ENCODE measurements at regions not wholly inside any gene's neighbourhood (a gene's known extent, or its start where the extent isn't known, plus 50 kb on each side); places are given as distances from the start of the nearest gene placed in this dataset.

DNA sequence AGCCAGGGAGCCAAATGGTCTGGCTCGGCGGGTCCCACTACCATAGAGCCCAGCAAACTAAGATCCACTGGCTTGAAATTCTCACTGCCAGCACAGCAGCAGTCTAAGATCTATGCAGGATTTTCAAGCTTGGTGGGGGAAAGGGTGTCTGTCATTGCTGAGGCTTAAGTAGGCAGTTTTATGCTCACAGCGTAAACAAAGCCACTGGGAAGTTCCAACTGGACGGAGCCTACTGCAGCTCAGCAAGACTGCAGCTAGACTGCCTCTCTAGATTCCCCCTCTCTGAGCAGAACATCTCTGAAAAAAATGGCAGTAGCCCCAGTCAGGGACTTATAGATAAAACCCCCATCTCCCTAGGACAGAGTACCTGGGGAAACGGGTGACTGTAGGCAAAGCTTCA is 277.6 kb upstream of the PHF14 start:
- intact Hi-C loops (cut with micrococcal nuclease) = no loop called here
- H3K9me3 Mint-ChIP-seq = peaks cover 3% of the 10 kb centered on the region
- H3K27me3 Mint-ChIP-seq = no peaks in the 10 kb centered on the region
- no peak overlapping the region for H3K27ac Mint-ChIP-seq
- no peaks in the 10 kb centered on the region for H3K36me3 Mint-ChIP-seq (ENCODE audit: low read depth)
- no peaks in the 10 kb centered on the region for H3K4me1 Mint-ChIP-seq
- no peak for DNase-seq
- H3K4me3 Mint-ChIP-seq = no peak overlapping the region

DNA sequence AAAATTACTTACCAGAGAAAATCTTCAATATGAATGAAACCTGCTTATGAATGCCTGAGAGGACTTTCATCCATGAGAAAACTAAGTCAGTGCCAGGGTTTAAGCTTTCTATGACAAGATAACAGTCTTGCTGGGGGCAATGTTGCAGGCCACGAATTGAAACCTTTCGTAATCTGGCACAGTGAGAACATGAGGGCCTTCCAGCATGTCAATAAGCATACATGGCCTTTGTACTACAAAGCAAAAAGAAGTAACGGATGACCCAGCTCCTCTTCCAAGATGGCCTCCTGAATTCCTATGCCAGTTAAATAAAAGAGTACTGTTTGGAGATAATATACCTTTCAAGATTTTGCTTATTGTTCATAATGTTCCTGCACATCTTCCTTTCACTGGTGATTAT is 270.6 kb upstream of the PHF14 start:
- Mint-ChIP-seq H3K9me3 (no peaks in the 10 kb centered on the region), H3K36me3 (ENCODE audit: low read depth) (no peaks in the 10 kb centered on the region), H3K4me3 (no peak overlapping the region), H3K27ac (no peak overlapping the region), H3K4me1 (no peaks in the 10 kb centered on the region), H3K27me3 (no peaks in the 10 kb centered on the region)
- no peak for DNase-seq
- intact Hi-C loops (cut with micrococcal nuclease) = no loop called here

DNA sequence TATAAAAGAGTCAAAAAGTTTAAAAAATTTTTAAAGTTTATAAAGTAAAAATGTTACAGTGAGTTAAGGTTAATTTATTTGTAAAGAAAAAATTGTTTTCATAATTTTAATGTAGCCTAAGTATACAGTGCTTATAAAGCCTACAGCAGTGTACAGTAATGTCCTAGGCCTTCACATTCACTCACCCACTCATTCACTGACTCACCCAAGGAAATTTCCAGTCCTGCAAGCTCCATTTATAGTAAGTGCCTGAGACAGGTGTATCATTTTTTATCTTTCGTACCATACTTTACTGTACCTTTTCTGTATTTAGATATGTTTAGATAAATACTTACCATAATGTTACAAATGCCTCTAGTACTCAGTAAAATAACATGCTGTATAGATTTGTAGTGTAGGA is 269.7 kb upstream of the PHF14 start:
- H3K27ac Mint-ChIP-seq = no peak overlapping the region
- H3K4me3 Mint-ChIP-seq = no peak overlapping the region
- H3K36me3 Mint-ChIP-seq (ENCODE audit: low read depth) = no peaks in the 10 kb centered on the region
- no peaks in the 10 kb centered on the region for H3K4me1 Mint-ChIP-seq
- intact Hi-C loops (cut with micrococcal nuclease) = no loop called here
- no peak for DNase-seq
- H3K27me3 Mint-ChIP-seq = no peaks in the 10 kb centered on the region
- H3K9me3 Mint-ChIP-seq = no peaks in the 10 kb centered on the region

DNA sequence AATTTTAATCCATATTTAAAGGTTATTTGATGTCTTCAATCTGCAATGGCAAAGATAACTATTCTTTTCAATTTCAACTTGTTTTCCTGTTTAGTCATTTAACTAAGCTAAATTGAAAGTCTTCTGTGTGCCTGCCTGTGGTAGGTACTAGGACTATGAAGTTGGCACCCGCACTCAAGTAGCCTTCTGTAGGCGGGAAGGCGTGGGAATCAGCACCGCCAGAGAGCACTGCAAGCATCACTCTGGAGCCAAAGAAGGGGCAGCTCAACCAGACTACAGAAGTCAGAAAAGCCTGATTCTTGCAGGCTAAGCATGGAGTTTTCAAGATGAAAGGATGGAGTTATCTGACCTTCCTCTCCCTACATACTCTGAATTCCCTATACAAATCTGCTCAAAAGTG is 269.0 kb upstream of the PHF14 start:
- Mint-ChIP-seq H3K4me1 (no peaks in the 10 kb centered on the region), H3K27ac (no peak overlapping the region), H3K9me3 (no peaks in the 10 kb centered on the region), H3K27me3 (no peaks in the 10 kb centered on the region), H3K4me3 (no peak overlapping the region), H3K36me3 (ENCODE audit: low read depth) (no peaks in the 10 kb centered on the region)
- no peak for DNase-seq
- intact Hi-C loops (cut with micrococcal nuclease) = no loop called here

DNA sequence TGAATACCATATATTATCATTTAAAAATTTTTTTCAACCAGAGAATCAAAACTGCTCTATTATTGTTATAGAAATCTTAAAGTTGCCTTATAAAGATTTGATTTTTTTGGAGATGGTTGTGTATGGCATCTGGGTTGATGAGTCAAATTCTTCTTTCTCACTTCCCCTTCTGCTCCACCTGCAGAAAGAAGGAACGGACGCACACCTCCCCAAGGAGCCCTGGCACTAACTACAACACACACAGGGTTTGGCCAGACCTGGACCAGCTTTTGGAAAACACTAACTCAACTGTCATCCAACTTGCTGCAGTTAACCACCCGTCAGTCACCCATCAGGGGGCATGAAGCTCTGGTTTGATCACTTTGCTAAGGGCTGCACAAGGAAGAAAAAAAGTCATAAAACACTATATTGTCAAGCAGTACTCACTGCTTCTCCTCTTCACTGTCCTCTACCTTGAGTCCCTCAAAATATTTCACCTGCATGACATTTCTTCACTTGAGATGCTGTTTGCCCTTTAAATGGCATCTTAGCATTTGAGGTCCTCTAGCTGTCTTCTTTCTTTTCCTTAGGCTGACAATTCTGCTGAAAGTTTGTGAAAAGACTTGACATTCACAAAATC is 266.7 kb upstream of the PHF14 start:
- Mint-ChIP-seq H3K27ac (no peak overlapping the region), H3K9me3 (no peaks in the 10 kb centered on the region)

DNA sequence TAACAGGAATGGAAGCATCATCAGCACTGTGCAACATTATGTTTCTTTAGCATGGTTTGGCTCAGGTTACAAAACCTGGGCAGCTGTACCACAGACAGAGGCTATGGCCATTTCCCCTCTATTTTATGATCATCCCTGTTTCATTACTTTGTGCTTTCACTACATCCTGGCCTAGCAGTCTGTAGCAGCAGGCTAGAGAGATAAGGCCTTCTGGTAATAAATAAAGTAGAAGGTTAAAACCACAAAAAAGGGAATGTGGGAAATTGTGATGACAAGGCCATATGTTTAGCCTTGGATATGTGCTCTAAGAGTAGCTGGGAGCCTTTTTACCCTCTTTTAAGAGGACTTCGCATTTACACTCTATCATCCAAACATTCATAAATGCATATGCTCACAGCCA is 266.2 kb upstream of the PHF14 start:
- no peak overlapping the region for H3K27ac Mint-ChIP-seq
- no peak overlapping the region for H3K4me3 Mint-ChIP-seq
- DNase-seq = no peak
- H3K36me3 Mint-ChIP-seq (ENCODE audit: low read depth) = no peaks in the 10 kb centered on the region
- intact Hi-C loops (cut with micrococcal nuclease) = no loop called here
- H3K27me3 Mint-ChIP-seq = no peaks in the 10 kb centered on the region
- no peaks in the 10 kb centered on the region for H3K9me3 Mint-ChIP-seq
- no peaks in the 10 kb centered on the region for H3K4me1 Mint-ChIP-seq

More for the DNA sequence above, 266.7 kb upstream of the PHF14 start:
- no peak overlapping the region for H3K4me3 Mint-ChIP-seq
- no peaks in the 10 kb centered on the region for H3K4me1 Mint-ChIP-seq
- intact Hi-C loops (cut with micrococcal nuclease) = no loop called here
- H3K36me3 Mint-ChIP-seq (ENCODE audit: low read depth) = no peaks in the 10 kb centered on the region
- no peaks in the 10 kb centered on the region for H3K27me3 Mint-ChIP-seq
- DNase-seq = no peak

DNA sequence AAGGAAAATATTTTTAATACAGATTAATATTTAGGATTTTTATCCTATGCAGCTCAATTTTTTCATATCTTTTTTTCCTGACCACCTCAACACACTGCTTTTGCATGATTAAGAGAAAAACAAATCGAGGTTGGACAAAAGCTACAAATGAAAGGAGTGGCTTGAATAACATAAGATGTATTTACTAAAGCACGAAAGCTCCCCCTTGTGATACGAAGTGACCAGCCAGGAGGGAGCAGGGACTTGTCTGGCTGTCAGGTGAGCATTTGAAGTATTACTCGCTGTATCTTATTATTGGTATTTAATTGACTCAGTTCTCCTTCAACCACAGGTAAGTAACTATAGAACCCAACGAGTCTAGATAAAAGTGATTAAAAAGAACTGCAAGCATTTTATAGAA is 265.2 kb upstream of the PHF14 start:
- no peaks in the 10 kb centered on the region for H3K9me3 Mint-ChIP-seq
- no peak overlapping the region for H3K27ac Mint-ChIP-seq
- no peak for DNase-seq
- no peaks in the 10 kb centered on the region for H3K36me3 Mint-ChIP-seq (ENCODE audit: low read depth)
- no peaks in the 10 kb centered on the region for H3K27me3 Mint-ChIP-seq
- no peak overlapping the region for H3K4me3 Mint-ChIP-seq
- no peaks in the 10 kb centered on the region for H3K4me1 Mint-ChIP-seq
- intact Hi-C loops (cut with micrococcal nuclease) = no loop called here

DNA sequence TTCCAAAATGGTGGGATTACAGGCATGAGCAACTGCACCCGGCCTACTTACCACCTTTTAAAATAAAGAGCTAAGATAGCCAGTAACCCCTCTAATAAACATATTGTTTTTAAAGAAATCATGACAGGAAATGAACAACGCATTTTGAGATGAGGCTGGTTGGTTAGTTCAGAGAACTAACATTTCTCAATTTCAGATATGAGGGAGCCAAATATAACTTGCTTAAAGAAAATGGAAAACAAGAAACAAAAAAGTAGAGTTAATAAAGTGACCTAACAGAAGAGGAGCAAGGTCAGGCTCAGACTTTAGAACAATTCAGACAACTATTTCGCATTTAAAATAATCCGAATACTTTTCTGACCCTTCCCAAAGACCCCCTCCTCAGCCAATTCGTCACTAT is 254.9 kb upstream of the PHF14 start:
- DNase-seq = no peak
- Mint-ChIP-seq H3K4me3 (no peak overlapping the region), H3K4me1 (no peaks in the 10 kb centered on the region), H3K9me3 (no peaks in the 10 kb centered on the region), H3K27me3 (no peaks in the 10 kb centered on the region), H3K27ac (no peak overlapping the region), H3K36me3 (ENCODE audit: low read depth) (no peaks in the 10 kb centered on the region)
- intact Hi-C loops (cut with micrococcal nuclease) = no loop called here

DNA sequence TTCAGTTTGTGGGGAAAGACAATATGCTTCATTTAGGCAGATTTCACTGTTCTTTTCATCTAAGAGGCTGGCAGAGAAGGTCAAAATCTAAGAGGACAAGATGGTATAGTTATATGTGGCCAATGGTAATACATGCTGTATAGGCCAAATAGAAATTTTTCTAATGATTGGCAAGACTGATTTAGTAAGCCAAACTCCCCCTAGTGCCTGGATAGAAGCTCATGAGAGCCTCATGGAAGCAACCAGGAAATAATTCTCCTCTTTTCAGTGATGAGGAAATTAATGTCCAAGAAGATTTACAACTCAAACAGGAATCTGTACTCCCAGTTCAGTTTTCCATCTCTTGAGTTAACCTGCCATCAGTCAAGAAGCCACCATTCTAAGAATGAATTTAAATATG is 253.6 kb upstream of the PHF14 start:
- Mint-ChIP-seq H3K9me3 (no peaks in the 10 kb centered on the region), H3K4me3 (no peak overlapping the region), H3K27ac (no peak overlapping the region), H3K36me3 (ENCODE audit: low read depth) (no peaks in the 10 kb centered on the region), H3K4me1 (no peaks in the 10 kb centered on the region), H3K27me3 (no peaks in the 10 kb centered on the region)
- no peak for DNase-seq
- intact Hi-C loops (cut with micrococcal nuclease) = no loop called here

DNA sequence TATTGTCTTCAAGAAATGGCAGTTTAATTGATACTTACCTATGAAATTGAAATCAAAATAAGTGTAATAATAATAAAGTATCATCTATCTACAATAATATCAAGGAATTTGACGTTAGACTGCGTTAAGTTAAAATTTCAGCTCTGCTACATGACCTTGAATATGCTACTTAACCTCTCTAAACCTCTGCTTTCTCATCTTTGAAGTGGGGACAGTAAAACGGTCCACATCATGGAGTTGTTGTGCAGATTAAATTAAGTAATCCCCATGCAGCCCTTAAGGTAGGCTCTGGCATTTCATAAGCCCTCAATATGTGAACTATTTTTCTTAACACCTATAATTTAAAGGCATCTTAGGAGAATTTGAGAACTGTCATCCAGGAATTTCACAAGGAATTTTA is 252.4 kb upstream of the PHF14 start:
- Mint-ChIP-seq H3K9me3 (no peaks in the 10 kb centered on the region), H3K4me3 (no peak overlapping the region), H3K27ac (no peak overlapping the region), H3K36me3 (ENCODE audit: low read depth) (no peaks in the 10 kb centered on the region), H3K4me1 (no peaks in the 10 kb centered on the region), H3K27me3 (no peaks in the 10 kb centered on the region)
- intact Hi-C loops (cut with micrococcal nuclease) = no loop called here
- DNase-seq = no peak

DNA sequence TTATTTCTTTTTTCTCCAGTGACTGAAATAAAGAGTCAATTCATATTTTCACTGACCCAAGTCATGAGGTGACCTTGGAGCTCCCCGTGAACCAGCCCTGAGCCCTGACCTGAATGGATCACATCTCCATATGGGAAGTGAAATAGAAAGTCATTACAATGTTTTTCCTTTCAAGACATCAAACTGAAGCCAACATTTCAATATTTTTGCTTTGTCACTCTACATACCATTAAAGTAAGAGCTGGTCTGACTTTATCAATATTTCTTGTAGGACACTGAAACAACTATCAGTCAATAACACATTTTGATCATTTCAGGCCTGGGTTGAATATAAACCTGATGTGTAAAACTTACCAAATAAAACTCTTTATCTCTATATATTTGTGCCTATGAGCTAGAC is 249.8 kb upstream of the PHF14 start:
- Mint-ChIP-seq H3K4me1 (no peaks in the 10 kb centered on the region), H3K4me3 (no peak overlapping the region), H3K9me3 (no peaks in the 10 kb centered on the region), H3K27ac (no peak overlapping the region), H3K27me3 (no peaks in the 10 kb centered on the region), H3K36me3 (ENCODE audit: low read depth) (no peaks in the 10 kb centered on the region)
- no peak for DNase-seq
- intact Hi-C loops (cut with micrococcal nuclease) = no loop called here

DNA sequence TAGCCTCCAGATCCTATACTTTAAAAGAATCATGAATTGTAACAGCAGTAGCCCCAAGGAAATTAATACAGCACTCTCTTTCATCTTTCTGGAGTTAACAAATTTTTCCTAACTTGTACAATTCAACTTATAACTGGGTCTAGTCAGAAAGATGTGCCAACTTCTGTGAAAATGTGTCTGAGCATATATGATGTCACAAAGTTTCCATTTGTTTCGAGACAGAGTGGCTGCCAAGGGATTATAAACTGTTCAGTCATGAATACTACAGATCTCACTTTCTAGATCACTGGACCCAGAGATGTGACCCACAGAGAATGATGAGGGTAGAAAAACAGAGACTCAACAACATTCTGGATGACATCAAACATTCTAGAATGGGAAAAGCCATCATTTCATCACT is 249.2 kb upstream of the PHF14 start:
- Mint-ChIP-seq H3K27me3 (no peaks in the 10 kb centered on the region), H3K4me3 (no peak overlapping the region)
- intact Hi-C loops (cut with micrococcal nuclease) = no loop called here

DNA sequence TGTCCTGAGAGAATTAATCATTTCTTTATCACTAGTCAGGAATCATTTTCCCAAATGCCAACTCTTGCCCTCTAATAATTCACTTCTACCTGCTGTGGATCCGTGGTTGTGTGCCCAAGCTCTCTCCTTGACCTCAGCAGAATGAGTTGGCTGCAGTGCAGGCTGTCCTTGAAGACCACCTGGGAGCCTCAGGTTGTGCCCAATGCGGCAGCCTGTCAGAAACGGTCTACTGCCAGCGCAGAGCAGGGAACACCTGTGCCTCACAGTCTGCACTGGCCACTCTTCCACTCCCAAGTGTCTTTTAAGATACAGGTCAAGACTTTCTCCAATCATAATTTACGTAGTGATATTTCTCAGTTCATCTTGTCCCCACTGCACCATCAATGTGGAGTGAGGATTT is 246.0 kb upstream of the PHF14 start:
- no peaks in the 10 kb centered on the region for H3K4me1 Mint-ChIP-seq
- DNase-seq = no peak
- H3K9me3 Mint-ChIP-seq = no peaks in the 10 kb centered on the region
- H3K36me3 Mint-ChIP-seq (ENCODE audit: low read depth) = no peaks in the 10 kb centered on the region
- intact Hi-C loops (cut with micrococcal nuclease) = no loop called here
- no peak overlapping the region for H3K4me3 Mint-ChIP-seq
- H3K27ac Mint-ChIP-seq = no peak overlapping the region
- H3K27me3 Mint-ChIP-seq = no peaks in the 10 kb centered on the region

More for the DNA sequence above, 249.2 kb upstream of the PHF14 start:
- no peak for DNase-seq
- H3K27ac Mint-ChIP-seq = no peak overlapping the region
- no peaks in the 10 kb centered on the region for H3K36me3 Mint-ChIP-seq (ENCODE audit: low read depth)
- H3K9me3 Mint-ChIP-seq = no peaks in the 10 kb centered on the region
- no peaks in the 10 kb centered on the region for H3K4me1 Mint-ChIP-seq

DNA sequence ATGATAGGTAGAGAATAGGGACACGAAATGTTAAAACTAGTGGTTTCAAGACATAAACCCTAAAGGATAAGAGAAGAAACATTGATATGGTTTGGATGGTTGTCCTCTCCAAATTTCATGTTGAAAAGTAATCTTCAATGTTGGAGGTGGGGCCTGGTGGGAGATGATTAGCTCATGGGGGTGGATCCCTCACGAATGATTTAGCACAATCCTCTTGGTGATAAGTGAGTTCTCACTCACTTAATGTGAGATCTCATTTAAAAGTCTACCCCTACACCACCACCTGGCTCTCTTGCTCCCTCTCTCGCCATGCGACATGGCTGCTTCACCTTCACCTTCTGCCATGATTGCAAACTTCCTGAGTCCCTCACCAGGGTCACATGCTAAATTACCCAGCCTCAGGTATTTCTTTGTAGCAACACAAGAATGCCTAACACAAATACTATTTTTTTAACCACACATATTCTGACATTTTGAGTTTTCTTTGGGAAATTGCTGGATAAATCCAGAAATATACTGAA is 242.4 kb upstream of the PHF14 start:
- H3K9me3 Mint-ChIP-seq = no peaks in the 10 kb centered on the region
- no peaks in the 10 kb centered on the region for H3K4me1 Mint-ChIP-seq
- no peaks in the 10 kb centered on the region for H3K27me3 Mint-ChIP-seq
- DNase-seq = no peak
- no peaks in the 10 kb centered on the region for H3K36me3 Mint-ChIP-seq (ENCODE audit: low read depth)
- H3K4me3 Mint-ChIP-seq = no peak overlapping the region
- intact Hi-C loops (cut with micrococcal nuclease) = no loop called here
- H3K27ac Mint-ChIP-seq = no peak overlapping the region

DNA sequence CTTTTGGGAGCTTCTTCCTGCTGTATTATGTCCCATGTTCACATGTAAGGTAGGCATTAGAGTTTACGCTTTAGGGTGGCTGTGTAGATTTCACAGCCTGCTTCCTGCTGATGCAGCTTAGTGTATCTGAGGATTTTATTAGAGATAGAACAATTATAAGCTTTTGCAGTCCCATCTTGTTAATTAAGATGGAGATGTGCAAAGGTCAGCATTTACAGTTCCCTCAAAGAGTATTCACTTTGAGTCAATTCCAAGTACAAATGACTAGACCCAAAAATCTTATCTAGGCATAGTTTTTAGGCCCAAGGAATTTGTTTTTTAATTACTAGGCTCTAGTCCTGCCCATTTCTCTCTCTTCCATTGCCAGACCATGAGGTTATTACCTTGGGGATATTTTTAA is 239.9 kb upstream of the PHF14 start:
- no peaks in the 10 kb centered on the region for H3K27me3 Mint-ChIP-seq
- H3K4me3 Mint-ChIP-seq = no peak overlapping the region
- intact Hi-C loops (cut with micrococcal nuclease) = no loop called here
- no peaks in the 10 kb centered on the region for H3K4me1 Mint-ChIP-seq
- DNase-seq = no peak
- no peak overlapping the region for H3K27ac Mint-ChIP-seq
- no peaks in the 10 kb centered on the region for H3K9me3 Mint-ChIP-seq
- no peaks in the 10 kb centered on the region for H3K36me3 Mint-ChIP-seq (ENCODE audit: low read depth)
